GM23248 (cell line): ENCODE measurements at regions not wholly inside any gene's neighbourhood (a gene's known extent, or its start where the extent isn't known, plus 50 kb on each side); places are given as distances from the start of the nearest gene placed in this dataset.

Experiments
- DNase-seq: peaks from one replicate; pipeline ENCODE4 v3.0.0-alpha.2; 2015
- H2AFZ ChIP-seq: fragments of 200-600 bp; sonication (generic); 2 replicates; pipeline ENCODE4 v1.6.1; 2016; ENCODE audit warnings: antibody characterized with exemption
- H3F3A ChIP-seq: fragments of 200-600 bp; sonication (generic); 2 replicates; pipeline ENCODE4 v1.6.1; 2016; ENCODE audit warnings: mild to moderate bottlenecking, antibody characterized with exemption, mixed run types; ENCODE audit not compliant: insufficient read depth
- H3K27ac ChIP-seq: fragments of 200-600 bp; sonication (generic); 2 replicates; pipeline ENCODE4 v1.5.1; 2016; ENCODE audit warnings: mild to moderate bottlenecking
- H3K27me3 ChIP-seq: fragments of 200-600 bp; sonication (generic); replicated peaks from 2 replicates; pipeline ENCODE4 v1.6.1; 2016; ENCODE audit warnings: mild to moderate bottlenecking; ENCODE audit not compliant: insufficient read depth
- H3K36me3 ChIP-seq: fragments of 200-600 bp; sonication (generic); 2 replicates; pipeline ENCODE4 v1.6.1; 2016; ENCODE audit warnings: low read depth, mild to moderate bottlenecking
- H3K4me1 ChIP-seq: fragments of 200-600 bp; sonication (generic); 2 replicates; pipeline ENCODE4 v1.6.1; 2016; ENCODE audit warnings: mild to moderate bottlenecking; ENCODE audit not compliant: insufficient read depth
- H3K4me2 ChIP-seq: fragments of 200-600 bp; sonication (generic); one replicate; pipeline ENCODE4 v1.6.1; 2016; ENCODE audit warnings: mild to moderate bottlenecking; ENCODE audit not compliant: unreplicated experiment
- H3K4me3 ChIP-seq: fragments of 200-600 bp; sonication (generic); 2 replicates; pipeline ENCODE4 v1.5.1; 2016; ENCODE audit warnings: mild to moderate bottlenecking
- H3K79me2 ChIP-seq: fragments of 200-600 bp; sonication (generic); 2 replicates; pipeline ENCODE4 v1.6.1; 2016; ENCODE audit warnings: mild to moderate bottlenecking; ENCODE audit not compliant: insufficient read depth
- H3K9ac ChIP-seq: fragments of 200-600 bp; sonication (generic); 2 replicates; pipeline ENCODE4 v1.6.1; 2016; ENCODE audit warnings: mild to moderate bottlenecking
- H3K9me2 ChIP-seq: fragments of 200-600 bp; sonication (generic); 2 replicates; pipeline ENCODE4 v1.6.1; 2016; ENCODE audit warnings: mixed run types, mild to moderate bottlenecking, moderate library complexity; ENCODE audit not compliant: insufficient read depth
- H3K9me3 ChIP-seq: fragments of 200-600 bp; sonication (generic); one replicate; pipeline ENCODE4 v1.6.1; 2017; ENCODE audit warnings: low read depth
- H4K20me1 ChIP-seq: fragments of 200-600 bp; sonication (generic); 2 replicates; pipeline ENCODE4 v1.6.0; 2016; ENCODE audit not compliant: insufficient read depth
- EZH2 ChIP-seq: fragments of 200-600 bp; sonication (generic); IDR thresholded peaks from 2 replicates; pipeline ENCODE4 v1.6.1; 2018; ENCODE audit warnings: antibody characterized with exemption, mild to moderate bottlenecking; ENCODE audit not compliant: insufficient read depth, poor library complexity, severe bottlenecking
- EZH2phosphoT487 ChIP-seq: fragments of 200-600 bp; sonication (generic); IDR thresholded peaks from 2 replicates; pipeline ENCODE4 v1.6.1; 2018; ENCODE audit warnings: antibody characterized with exemption, moderate library complexity, mild to moderate bottlenecking, low read depth; ENCODE audit not compliant: insufficient read depth
- WGBS, 2 experiments: methylation state at CpG; one replicate each; pipeline ENCODE4 v1.1.6; 2015 to 2017; ENCODE audit warnings: low lambda C conversion rate in 2 of 2, low coverage in 1 of 2; ENCODE audit errors: missing lambda C conversion rate in 2 of 2; 5-methylcytosine and 5-hydroxymethylcytosine counted together
- in situ Hi-C: fragments of 300-500 bp; cut with MboI; formaldehyde crosslinking; loops from 2 replicates; pipeline ENCODE4 v1.15.0; 2020

DNA sequence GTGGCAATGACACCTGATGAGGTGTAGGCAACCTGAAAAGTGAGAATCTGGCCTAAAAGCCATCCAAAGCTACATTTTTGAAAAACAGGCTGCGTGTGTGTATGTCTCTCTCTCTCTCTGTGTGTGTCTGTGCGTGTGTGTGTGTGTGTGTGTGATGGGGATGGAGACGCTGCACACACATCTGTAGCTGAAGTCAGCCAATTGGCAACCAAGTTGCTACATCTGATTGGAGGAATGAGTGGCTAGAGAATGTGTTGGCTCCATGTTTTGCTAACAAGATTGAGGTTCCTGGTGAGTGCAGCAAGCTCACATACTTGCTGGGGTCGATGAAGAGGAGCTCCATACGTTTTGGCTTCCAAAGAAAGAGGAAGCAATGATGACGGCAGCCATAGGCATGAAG lies 311.4 kb upstream of the NCAM1 start:
- no peaks in the 10 kb centered on the region for H3K79me2 ChIP-seq
- H3K4me2 ChIP-seq: no peak overlapping the region

DNA sequence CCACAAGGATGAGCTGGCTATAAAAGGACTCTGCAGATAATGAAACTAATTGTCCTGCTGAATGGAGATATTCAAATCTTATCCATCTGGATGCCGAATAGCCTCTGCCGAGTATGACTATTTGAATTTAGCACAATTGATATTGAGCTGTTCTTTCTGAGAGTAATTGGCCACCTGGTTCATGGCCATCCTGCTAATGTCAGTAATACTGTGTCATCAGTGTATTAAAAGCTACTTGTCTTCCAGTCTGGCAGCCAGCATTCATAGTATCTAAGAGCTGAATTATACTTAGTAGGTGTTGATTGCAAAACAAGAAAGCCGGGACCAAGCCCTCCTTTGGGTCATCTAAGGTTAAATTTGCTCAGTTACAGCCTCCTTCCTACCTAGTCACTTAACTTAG lies 310.7 kb upstream of the NCAM1 start:
- no peak overlapping the region for H3K27ac ChIP-seq
- H3K4me3 ChIP-seq: no peak overlapping the region
- WGBS, 2 experiments: 50 to 62% methylated on average over 3 of the region's 3 CpGs
- H3K9me3 ChIP-seq: no peaks in the 10 kb centered on the region
- no peak overlapping the region for H3K4me2 ChIP-seq
- no peaks in the 10 kb centered on the region for H3K36me3 ChIP-seq
- in situ Hi-C loops: no loop called here
- no peaks in the 10 kb centered on the region for H3K79me2 ChIP-seq
- H3K9ac ChIP-seq: no peak overlapping the region
- peaks cover 17% of the 10 kb centered on the region for H3K4me1 ChIP-seq
- no peaks in the 10 kb centered on the region for H3K9me2 ChIP-seq
- no peaks in the 10 kb centered on the region for H3K27me3 ChIP-seq
- TF ChIP-seq EZH2phosphoT487: no peak
- no peak for TF ChIP-seq EZH2
- no peaks in the 10 kb centered on the region for H4K20me1 ChIP-seq
- no peak overlapping the region for H2AFZ ChIP-seq
- H3F3A ChIP-seq: peaks cover 14% of the 10 kb centered on the region
- no peak for DNase-seq

More for the DNA sequence above, 311.4 kb upstream of the NCAM1 start:
- Histone ChIP-seq H3K36me3 (no peaks in the 10 kb centered on the region), H2AFZ (no peak overlapping the region), H3K9me3 (no peaks in the 10 kb centered on the region), H3K27me3 (no peaks in the 10 kb centered on the region), H3K9ac (no peak overlapping the region), H3K4me1 (peaks cover 11% of the 10 kb centered on the region), H4K20me1 (no peaks in the 10 kb centered on the region), H3K9me2 (no peaks in the 10 kb centered on the region), H3K4me3 (no peak overlapping the region), H3K27ac (no peak overlapping the region), H3F3A (peaks cover 8% of the 10 kb centered on the region)
- TF ChIP-seq EZH2: no peak
- no peak for TF ChIP-seq EZH2phosphoT487
- DNase-seq: no peak
- WGBS, 2 experiments: 48 to 54% methylated on average over 6 of the region's 6 CpGs
- in situ Hi-C loops: no loop called here

DNA sequence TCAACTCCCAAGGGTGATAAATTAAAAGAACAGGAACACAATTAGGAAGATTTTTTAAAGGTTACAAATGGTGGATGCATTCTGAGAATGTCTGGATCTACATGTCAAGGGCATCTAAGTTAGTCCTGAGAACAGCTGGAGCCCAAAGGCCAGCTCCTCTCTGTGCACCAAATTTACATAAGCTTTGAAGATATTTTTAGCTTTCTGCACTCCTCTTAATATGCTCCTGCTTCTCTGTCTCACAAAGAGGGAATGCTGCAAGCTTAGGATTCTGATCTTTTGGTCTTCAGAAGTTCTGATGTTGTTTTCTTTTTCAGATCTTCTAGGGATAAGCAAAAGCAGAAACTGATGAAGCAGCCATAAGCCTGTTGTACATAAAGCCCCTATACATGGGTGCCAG lies 309.8 kb upstream of the NCAM1 start:
- Histone ChIP-seq H4K20me1 (no peaks in the 10 kb centered on the region), H3K9me2 (no peaks in the 10 kb centered on the region), H3K9me3 (no peaks in the 10 kb centered on the region), H3K36me3 (no peaks in the 10 kb centered on the region), H3K4me1 (peaks cover 26% of the 10 kb centered on the region), H3K4me2 (no peak overlapping the region), H3K9ac (no peak overlapping the region), H2AFZ (no peak overlapping the region), H3K79me2 (no peaks in the 10 kb centered on the region), H3K27me3 (no peaks in the 10 kb centered on the region), H3F3A (peaks cover 21% of the 10 kb centered on the region), H3K27ac (no peak overlapping the region), H3K4me3 (no peak overlapping the region)
- in situ Hi-C loops: no loop called here
- DNase-seq: no peak
- no peak for TF ChIP-seq EZH2
- no peak for TF ChIP-seq EZH2phosphoT487

DNA sequence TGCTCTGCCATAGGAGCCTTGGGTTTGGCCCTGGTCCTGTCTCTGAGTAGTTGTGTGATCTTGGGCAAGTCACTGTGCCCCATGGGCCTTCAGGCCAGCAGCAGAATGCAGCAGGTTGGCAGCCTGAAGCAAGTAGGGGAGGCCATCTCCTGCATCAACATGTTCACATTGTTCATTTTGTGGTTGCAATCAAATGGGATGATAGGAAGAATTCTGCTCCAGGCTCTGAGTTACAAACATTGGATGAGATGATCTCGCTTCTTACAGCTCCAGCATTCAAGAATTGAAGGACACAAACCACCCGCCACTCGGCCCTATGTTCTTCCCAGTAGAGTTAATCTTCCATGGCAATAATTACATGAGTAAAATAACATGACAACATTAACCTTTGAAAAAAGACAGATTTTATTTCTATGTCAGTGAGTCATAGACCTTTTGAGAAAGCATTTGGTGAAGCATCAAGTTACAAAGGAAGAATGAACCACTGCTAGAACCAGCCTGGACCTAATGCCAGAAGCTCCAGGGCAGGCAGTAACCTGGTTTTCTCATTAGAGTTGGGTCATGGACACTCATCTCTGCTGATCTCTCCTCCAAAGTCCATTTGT lies 308.3 kb upstream of the NCAM1 start:
- no peaks in the 10 kb centered on the region for H3K27me3 ChIP-seq
- H3F3A ChIP-seq: peaks cover 35% of the 10 kb centered on the region
- H3K36me3 ChIP-seq: no peaks in the 10 kb centered on the region
- 86 to 93% methylated on average over 3 of the region's 3 CpGs for WGBS, 2 experiments
- in situ Hi-C loops: no loop called here
- no peaks in the 10 kb centered on the region for H3K9me3 ChIP-seq
- peaks cover 41% of the 10 kb centered on the region for H3K4me1 ChIP-seq
- no peaks in the 10 kb centered on the region for H4K20me1 ChIP-seq
- no peak for TF ChIP-seq EZH2phosphoT487
- no peak for TF ChIP-seq EZH2
- no peak overlapping the region for H3K4me2 ChIP-seq
- no peaks in the 10 kb centered on the region for H3K79me2 ChIP-seq
- H3K27ac ChIP-seq: no peak overlapping the region
- H3K9me2 ChIP-seq: no peaks in the 10 kb centered on the region
- H3K9ac ChIP-seq: no peak overlapping the region
- no peak overlapping the region for H3K4me3 ChIP-seq
- DNase-seq: peak; percentile 80
- no peak overlapping the region for H2AFZ ChIP-seq

DNA sequence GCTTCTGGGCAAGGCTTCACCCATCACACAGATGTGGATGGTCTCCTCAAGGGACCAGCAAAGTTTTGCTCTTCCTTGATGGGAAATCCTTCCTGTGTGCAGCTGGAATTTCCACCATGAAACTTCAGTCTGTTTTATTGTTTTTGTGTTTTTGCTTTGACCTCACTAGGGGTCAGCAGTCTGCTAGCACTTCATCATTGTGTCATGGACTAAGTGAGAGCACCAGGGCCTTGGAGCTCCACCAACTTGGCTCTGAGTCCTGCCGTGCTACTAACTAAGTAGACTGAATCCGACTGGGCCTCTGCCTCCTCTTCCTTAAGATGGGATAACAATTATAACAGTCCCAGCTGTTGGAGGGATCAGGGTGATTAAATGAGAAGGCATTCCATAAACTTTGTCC lies 305.8 kb upstream of the NCAM1 start:
- peak overlapping the region; percentile 21 for H3K4me2 ChIP-seq
- H3K27ac ChIP-seq: 0 out of 2 replicates have a peak overlapping the region, but pooled peaks have one; percentile 5
- no peaks in the 10 kb centered on the region for H3K27me3 ChIP-seq
- no peaks in the 10 kb centered on the region for H4K20me1 ChIP-seq
- WGBS, 2 experiments: 5 to 7% methylated on average over 2 of the region's 2 CpGs
- no peaks in the 10 kb centered on the region for H3K36me3 ChIP-seq
- H3K9me3 ChIP-seq: no peaks in the 10 kb centered on the region
- in situ Hi-C loops: no loop called here
- H3K9ac ChIP-seq: no peak overlapping the region
- peak; percentile 74 for DNase-seq
- H3F3A ChIP-seq: peaks cover 39% of the 10 kb centered on the region
- no peak overlapping the region for H3K4me3 ChIP-seq
- peaks cover 43% of the 10 kb centered on the region for H3K4me1 ChIP-seq
- H2AFZ ChIP-seq: no peak overlapping the region
- no peaks in the 10 kb centered on the region for H3K9me2 ChIP-seq
- TF ChIP-seq EZH2 (no peak), EZH2phosphoT487 (no peak)
- no peaks in the 10 kb centered on the region for H3K79me2 ChIP-seq
